GM21717 (cell line): ENCODE measurements at regions not wholly inside any gene's neighbourhood (a gene's known extent, or its start where the extent isn't known, plus 50 kb on each side); places are given as distances from the start of the nearest gene placed in this dataset.

ENCODE experiments used
- ATAC-seq: cut with Tn5 transposase; IDR thresholded peaks from one replicate; pipeline ENCODE4 v1.9.1; 2021; ENCODE audit warnings: mild to moderate bottlenecking, moderate library complexity; ENCODE audit not compliant: unreplicated experiment

DNA sequence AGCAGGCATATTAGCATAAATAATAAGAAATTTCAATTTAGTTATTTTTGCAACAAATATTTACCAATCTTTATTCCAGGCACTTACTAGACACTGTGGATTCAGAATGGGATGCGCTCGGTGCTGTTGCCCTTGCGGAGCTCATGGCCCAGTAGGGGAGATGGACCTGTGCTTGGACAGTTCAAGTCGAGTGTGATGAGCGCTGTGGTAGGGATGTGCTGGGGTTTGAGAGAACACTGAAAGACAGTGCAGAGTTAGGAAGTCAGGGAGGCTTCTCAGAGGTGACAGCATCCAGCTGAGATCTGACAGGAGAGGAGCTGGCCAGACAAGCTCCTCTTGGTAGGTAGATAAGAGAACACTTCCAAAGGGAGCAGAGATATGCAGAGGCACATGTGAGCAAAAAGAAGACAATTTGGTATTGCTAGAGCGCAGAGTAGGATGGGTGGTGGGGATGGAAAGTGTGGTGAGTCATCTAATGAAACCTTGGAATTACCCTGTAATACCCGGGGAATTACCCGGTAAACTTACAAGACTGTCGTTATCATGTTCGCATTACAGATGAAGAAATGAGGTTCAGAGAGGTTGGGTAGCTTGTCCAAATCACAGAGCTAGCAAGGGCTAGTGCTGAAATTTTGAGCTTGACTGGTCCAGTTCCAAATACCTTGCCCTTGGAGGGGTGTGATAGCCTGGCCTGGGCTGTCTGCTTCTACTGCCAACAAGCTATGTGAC, 298.1 kb upstream of the N4BP1 start:
- ATAC-seq, result peak; percentile 53

DNA sequence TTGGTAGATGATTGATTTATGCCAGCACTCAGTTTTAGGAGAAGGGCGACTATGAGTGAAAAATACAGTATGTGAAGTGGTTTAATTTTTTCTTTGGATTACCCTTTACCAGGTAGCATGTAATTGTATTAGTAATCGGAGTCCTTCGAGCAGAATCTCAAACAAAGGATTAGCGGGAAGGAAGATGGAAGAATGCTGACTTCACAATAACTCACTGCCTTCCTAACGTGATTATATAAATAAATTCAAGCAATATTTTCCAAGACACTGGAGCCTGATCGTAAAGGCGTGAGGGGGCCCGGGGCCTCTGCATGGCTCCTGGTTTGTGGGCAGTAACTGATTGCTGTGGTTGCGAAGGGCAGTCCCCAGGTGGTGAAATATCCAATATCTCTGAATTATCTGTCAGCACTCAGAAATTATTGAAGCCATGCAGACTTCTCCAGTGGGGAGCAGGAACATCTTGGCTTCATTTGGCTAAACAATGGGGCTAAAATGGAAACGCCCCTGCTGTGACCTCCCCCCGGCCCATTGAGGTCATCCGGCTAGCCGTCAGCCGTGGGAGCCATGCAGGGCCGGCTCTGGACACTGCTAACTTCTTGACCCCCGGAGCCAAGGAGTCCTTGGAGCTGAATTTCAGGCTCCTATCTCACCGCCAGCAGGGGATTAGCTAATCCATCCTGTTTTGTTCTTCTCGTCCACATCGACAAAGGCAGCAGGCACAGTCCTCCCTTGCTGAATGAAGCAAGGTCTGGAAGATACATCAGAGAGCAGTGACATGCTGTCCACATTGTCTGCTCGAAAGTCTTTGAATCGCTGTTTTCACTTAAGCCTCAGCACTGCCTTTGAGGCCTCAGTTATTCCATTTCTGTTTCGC, 295.9 kb upstream of the N4BP1 start:
- ATAC-seq, result no peak

DNA sequence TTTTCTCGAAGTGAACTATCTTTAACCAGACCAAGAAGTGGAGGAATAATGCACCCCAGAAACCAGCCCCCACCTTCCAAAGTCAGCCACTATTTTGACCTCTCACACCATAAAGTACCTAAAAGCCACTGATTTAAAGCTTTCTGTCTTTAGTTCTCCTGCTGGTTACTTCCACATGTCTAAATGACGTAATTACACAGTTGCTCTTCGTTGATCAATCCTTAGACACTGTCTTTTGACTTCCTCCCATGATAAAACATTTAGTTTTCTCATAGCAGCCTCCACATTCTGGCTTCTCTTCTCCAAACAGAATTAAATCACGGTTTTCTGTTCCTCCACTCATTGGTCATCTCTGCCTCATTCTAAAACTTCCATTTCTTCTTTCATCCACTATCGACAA, 294.4 kb upstream of the N4BP1 start:
- ATAC-seq, result no peak

DNA sequence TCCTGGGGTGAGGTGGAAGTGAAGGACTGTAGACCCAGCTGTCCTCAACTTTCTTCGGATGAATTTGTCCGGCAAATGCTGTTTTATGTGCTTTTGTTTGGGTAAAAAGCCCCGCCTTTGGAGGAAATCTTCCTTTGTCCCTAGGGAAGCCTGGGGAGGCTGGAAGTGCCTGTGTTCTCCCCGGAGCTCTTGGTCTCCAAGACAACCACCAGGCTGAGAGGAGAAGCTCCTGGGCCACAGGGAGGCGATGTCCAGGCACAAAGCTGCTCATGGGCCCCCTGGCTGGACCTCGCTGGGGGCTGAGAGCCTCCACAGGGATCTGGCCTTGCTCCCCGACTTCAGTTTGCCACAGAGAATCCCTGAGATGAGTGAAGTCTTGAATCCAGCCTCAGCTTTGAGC, 293.1 kb upstream of the N4BP1 start:
- ATAC-seq, result no peak

DNA sequence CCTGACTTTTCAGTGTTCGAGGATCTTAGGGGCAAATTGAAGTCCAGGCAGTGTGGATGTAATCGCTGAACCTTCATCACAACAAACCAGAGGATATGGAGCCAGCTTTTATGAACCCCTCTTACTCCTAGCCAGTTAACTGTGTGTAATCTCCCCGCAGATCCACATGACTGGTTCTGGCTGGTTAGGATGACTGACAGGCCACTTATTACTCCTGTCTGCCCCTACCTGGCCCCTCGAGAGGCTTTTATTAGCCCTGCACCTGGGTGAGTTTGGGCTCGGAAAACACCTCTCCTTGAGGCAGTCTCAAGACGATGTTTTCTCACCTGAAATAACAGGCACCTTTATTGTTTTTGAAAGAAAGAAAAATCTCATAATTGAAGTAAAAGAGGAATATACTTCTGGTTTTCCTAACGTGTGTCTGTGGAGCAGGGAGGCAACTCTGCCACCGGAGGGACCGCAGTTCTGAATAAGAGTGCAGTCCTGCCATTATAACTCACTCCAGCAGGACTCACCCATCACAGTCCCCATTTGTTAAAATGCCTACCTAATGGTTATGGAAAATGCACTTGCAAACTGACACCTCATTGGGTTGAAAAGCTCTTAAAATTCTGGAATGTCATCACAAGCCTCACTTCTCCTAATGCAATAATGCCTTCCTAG, 291.9 kb upstream of the N4BP1 start:
- no peak for ATAC-seq

DNA sequence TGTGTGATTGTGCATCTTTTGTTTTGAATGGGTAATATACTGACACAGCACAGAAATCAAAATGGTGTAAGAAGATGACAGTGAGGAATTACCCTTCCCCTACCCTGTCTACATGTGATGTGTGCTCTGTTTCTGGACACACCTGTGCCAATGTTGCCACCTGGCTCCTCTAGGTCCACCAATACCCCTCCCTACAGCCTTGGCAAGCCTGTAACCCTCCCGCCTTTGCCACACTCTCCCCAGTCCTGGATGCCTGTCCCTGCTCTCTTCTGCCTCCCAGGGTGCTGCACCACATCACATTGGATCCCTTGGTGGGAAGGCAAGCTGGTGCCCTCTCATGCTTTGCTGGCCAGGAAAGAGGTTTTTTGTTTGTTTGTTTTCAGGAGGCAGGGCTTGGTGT, 289.5 kb upstream of the N4BP1 start:
- no peak for ATAC-seq

DNA sequence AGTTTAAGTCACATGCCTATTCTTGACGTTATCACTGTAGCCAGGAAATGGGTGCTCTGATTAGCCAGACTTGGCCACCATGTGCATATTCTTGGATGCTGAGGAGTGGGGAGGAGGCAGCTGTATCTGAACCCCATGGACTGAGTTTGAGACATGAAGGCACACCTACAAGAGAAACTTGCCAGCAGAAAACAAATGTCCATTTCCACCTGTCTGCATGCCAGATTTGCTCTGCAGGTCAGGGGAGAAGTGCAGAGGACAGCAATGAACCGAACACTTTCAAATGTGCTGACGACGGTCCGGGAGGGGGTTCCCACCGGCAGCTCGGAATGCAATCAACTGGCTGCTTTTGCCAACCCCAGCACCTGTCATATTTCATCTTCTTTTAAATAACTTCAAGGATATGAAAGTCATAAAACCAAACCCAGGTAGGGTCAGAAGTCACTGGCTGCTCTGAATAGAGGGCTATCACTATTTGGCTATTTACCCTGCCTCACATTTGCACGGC, 287.8 kb upstream of the N4BP1 start:
- no peak for ATAC-seq

DNA sequence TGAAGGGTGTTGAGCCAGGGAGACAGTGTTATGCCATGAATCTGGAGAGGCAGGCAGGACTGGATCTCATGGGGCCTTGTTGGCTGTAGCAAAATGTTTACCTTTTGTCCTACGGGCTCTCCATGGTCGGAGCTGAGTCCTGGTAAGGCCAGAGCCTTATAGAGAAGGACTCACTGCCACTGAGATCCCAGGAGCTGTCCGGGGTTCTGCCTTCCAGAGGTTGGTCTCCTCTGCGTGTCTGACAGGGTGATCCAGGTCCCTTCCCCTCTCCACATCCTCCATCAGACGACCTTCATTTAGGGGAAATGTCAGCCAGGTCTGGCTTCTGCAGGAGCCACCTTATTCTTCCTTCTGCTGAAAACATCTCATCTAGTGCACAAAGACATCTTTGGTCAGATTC, 285.2 kb upstream of the N4BP1 start:
- ATAC-seq, result no peak

DNA sequence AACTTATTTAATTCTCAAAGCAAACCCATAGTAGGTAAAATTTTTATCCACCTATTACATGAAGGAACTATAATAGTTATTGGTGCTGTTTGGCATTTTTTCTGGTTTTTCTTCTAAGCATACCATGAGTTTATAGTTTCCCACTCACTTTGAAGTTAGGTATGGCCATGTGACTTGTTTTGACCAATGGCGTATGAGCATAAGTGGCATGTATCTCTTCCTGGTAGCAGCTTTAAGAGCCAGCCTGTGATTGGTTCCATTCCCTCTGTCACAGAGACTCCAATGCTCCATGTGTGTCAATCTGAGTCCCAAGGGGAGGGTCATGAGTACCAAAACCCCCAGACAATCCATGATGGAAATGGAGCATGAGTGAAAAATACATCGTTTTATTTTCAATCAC, 282.9 kb upstream of the N4BP1 start:
- no peak for ATAC-seq

DNA sequence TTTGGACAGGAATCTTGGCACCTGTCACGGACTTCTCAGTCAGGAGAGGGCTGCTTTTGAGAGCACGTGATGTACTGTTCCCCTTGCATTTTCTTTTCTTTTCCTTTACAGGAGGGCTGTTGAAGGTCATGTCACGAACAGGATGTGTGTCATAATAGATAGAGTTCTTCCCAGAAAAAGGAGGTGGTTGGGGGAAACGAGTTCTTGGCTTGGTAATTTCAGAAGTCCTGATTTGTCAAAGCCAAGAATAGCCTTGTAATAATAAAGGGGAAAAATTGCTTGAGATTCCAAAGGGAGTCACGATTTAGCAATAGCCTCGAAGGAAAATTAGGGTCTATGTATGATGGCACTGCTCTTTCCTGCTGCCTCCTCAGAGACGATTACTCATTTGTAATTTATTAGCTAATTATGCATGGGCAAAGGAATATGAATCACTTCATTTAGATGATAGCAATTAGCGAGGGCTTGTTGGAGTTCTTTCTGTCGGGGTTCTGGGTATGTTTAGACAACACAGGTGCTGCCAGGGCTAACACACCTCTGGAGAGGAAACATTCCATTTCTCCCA, 277.7 kb upstream of the N4BP1 start:
- ATAC-seq, result no peak

DNA sequence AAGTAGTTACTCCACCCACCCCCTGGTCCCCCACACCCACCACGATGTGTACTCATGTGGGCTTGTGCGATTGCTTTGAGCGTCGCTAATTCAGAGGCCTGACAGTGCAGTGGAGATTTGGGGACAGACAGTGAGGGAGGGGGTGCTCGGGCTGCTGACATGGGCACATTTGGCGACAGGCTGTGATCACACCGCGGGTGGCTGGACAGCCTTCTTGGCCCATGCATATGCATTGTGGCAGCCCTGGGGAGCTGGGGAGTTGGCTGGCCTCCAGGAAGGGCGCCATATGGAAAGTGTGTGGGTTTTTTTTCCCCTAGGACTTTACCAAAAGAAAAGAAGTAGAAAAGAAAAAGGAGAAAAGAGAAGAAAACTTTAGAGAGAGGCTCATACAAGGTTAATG, 275.5 kb upstream of the N4BP1 start:
- no peak for ATAC-seq

DNA sequence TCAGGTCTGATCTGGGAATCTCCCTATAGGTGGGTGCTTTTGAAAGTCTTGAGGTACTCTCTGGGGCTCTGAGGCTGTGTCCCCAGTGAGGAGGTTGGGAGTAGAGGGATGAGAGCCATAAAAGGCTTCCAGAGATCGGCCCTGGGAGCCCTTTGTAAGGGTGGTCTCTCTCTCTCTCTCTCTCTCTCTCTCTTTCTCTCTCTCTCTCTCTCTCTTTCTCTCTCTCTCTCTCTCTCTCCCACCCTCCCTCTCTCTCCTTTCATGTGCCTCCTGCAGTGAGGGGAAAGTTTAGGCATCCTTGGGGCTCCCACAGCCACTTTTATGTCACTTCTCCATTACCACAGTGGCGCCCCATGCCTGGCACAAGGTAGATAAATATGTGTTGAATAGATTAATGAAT, 271.3 kb upstream of the N4BP1 start:
- no peak for ATAC-seq

DNA sequence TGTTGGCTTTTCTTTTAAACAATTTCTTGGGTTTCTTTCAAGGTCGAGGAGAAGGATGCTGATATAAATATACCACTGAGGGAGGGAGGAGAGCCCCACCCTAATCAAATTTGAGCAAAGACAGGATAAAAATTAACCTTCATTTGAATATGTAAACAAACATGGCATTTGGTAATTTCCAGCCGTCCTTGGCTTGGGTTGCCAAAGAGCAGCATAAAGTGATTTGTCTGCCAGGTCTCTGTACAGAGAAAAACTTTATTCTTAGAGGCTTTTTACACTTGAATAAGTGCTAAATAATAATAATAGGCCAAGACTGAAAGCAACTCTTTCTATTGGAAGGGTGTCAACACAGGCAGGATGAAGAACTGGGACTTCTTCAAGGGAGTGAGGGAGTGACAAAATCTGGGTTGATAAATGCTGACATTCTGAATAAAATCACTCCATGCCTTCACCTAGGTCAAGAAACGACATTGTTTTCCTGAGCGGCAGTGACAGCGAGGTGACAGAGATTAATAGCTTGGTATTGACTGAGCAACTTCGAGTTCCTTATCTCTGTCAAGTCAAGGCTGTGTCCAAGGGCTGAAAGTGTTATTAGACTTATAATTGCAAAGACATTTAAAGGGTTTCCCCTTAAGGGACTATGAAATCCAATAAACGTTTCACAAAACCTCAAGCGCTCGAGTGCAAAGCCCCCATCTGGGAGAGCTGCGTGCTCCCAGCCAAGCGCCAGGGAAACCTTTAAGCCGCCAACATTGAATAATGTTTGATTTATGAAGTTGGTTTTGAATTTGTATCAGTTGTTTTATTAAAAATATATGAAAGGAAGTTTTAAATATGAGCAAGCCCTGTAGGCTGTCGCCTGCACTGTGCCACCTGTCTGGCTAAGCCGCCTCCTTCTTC, 269.5 kb upstream of the N4BP1 start:
- ATAC-seq, result no peak

DNA sequence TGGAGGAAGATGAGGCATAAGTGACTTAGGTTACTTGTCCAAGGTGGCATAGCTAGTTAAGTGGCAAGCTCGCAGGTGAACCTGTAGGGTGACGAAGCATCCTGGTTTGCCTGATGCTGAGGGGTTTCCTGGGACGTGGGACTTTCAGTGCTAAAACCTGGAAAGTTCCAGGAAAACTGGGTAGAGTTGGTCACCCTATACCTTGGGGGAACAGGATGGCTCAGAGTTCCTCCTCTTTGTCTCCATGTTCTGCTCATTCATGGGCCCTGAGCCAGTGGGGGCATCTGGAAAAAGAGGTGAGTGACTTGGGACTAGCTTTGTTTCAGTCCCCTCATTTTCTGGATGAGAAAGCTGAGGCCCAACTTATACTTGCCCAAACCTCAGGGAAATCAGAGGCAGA, 268.0 kb upstream of the N4BP1 start:
- no peak for ATAC-seq

DNA sequence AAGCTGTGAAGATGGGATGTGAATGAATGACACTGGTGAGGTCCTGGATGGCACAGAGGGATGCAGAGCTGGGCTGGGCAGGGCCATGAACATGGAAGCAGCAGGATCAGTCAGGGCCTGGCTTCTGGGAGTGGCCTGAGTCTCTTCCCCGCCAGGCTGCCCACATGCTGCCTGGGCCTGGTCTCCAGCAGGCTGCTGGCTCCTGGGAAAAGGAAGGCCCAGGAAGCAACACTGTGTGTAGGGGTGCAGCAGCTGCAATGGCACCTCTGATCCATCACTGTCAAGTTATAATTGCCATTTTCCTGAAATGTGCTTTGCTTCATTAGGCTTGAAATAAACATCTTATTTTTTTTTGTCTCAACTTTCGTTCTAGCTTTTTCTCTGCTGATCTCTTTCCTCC, 260.2 kb upstream of the N4BP1 start:
- no peak for ATAC-seq

DNA sequence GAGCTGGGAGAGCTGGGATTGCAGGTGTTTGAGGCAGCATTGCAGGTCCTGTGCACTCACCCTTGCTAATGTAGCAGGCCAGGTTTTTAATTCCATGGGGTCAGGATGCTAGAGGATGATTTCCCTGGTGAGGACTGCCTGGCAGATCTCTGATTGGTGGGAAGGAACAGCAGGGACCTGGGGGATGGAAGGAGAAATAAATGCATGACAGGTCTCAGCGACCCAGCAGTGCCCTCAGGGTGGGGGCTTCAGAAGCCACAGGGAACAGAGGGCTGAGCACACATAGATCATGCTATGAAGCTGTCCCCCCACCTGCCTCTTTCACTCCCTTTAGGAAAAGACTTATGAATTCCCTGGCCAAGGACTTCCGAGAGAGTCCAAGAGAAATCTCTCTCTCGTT, 255.5 kb upstream of the N4BP1 start:
- no peak for ATAC-seq

DNA sequence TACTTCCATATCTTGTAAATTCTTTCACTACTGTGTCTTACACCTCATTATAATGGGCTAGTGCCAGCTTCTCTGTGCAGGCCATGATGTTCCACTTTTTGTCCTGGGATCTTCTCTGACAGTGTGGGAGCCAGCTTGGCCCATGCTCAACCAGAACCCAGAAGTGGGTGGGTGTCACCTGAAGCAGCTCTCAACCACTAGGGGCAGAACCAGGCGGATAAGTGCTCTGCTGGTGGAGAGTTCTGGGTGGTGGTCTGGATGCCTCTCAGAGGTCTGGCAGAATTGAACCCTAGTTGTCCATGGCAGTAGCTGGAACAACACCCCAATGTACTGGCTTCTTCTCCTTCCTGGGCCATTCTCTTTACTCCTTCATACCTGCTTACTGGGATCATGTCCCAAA, 254.1 kb upstream of the N4BP1 start:
- no peak for ATAC-seq

DNA sequence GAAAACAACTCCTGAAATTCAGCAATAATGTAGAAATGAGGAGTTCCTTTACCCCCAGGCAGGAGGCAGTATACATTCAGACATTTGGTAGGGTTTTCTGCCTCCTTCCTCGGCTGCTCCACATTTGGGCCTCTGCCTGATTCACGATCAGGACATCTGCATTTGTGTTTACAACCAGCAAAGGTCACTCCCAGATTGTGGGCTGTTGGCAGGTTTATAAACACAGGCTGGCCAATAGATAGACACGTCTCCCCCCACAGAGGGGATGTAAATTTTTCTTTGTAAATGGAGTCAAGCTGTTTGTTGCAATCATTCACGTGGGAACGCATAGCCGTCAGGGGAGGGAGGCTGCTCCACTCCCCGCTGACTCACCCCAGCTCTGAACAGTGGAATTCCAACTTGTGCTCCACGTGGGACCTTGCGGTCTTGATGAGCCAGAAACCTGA, 252.1 kb upstream of the N4BP1 start:
- ATAC-seq, result no peak

DNA sequence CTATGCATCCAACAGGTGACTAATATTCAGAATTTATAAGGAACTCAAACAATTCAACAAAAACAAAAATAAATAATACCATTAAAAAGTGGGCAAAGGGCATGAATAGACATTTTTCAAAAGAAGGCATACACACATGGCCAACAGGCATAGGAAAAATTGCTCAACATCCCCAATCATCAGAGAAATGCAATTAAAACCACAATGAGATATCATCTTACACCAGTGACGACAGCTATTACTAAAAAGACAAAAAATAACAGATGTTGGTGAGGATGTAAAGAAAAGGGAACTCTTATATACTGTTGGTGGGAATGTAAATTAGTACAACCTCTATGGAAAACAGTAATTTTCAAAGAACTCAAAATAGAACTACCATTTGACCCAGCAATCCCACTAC, 250.4 kb upstream of the N4BP1 start:
- no peak for ATAC-seq

DNA sequence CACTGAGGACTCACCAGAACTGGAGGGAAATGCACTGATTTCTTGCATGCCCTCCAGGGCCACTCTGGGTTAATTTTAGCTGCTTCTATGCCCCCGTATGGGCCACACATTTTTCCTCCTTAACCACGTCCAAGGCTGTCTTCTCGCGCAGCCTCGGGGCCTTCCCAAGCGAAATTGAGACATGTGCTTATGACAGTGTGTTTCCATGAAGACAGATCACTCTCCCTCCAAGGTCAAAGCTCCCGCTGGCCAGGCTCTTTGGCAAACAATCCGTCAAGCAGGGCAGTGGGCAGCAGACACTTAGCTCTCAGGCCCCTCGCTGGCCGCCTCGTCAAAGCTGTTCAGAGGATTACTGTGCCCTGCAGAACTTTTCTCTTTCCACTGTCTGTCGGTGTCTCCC, 243.0 kb upstream of the N4BP1 start:
- no peak for ATAC-seq
